ENCODE measurements at regions not wholly inside any gene's neighbourhood (a gene's known extent, or its start where the extent isn't known, plus 50 kb on each side); places are given as distances from the start of the nearest gene placed in this dataset.

DNA sequence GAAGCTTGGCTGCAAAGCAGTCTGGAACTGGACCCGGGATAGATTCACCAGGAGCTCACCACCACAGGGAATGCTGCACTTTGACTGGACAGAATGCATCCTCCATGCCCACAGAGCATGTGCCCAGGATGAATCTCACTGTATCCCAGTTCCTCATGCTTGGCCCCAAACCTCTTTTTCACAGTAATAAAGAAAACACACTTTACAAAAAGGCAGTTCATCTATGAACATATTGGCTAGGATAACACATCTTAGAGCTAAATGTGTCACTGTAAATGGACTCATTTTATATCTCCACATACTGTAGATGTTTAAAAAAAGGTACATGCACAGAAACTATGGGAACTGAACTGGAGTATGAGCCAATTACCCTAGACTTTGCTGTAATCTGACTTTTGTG, 266.9 kb downstream of the TOX3 start:
- intact Hi-C loops (cut with DNase I; ENCODE audit: low total_unique reads): no loop called here
- H3K4me1 ChIP-seq: no peaks in the 10 kb centered on the region
- no peak overlapping the region for H3K4me3 ChIP-seq
- TF ChIP-seq, protein P1, sequence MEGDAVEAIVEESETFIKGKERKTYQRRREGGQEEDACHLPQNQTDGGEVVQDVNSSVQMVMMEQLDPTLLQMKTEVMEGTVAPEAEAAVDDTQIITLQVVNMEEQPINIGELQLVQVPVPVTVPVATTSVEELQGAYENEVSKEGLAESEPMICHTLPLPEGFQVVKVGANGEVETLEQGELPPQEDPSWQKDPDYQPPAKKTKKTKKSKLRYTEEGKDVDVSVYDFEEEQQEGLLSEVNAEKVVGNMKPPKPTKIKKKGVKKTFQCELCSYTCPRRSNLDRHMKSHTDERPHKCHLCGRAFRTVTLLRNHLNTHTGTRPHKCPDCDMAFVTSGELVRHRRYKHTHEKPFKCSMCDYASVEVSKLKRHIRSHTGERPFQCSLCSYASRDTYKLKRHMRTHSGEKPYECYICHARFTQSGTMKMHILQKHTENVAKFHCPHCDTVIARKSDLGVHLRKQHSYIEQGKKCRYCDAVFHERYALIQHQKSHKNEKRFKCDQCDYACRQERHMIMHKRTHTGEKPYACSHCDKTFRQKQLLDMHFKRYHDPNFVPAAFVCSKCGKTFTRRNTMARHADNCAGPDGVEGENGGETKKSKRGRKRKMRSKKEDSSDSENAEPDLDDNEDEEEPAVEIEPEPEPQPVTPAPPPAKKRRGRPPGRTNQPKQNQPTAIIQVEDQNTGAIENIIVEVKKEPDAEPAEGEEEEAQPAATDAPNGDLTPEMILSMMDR (IDR thresholded peaks at IDR 0.05): no peak
- no peak for TF ChIP-seq POLR2A (IDR thresholded peaks at IDR 0.05)
- no peaks in the 10 kb centered on the region for H3K9me3 ChIP-seq
- no peak overlapping the region for H3K27ac ChIP-seq
- H3K27me3 ChIP-seq: no peaks in the 10 kb centered on the region
- H3K36me3 ChIP-seq: no peaks in the 10 kb centered on the region
- DNase-seq: no peak

DNA sequence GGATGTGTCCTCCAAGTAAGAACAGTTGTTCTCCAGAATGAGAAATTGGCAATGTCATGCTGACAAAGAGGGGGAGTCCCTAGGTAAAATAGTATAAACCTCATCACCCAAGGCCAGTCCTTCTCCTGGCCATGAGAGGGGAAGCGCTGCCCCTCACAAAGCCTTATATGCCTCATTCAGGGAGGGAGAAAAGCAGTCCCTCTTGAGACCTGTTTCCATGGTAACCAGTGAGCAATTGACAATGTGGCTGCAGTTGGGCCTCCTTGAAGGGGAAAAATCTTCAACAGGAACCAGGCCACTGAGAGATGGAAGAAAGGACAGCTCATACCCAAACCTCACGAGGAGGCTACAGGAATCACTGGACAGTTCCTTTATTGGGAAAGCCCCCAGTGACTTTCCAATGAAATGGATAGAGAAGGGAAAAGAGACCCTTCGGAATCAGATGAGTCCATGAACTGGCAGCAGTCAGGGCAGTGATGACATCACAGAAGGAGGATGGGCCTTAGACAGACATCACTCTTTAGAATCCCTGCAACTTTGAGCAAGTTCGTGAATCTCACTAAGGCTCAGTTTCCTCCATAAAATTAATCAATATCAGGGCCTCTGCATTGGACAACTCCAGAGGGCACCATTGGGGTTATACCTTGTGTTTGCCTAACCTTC, 275.7 kb downstream of the TOX3 start:
- TF ChIP-seq, protein P1 (IDR thresholded peaks at IDR 0.05): no peak
- TF ChIP-seq POLR2A (IDR thresholded peaks at IDR 0.05): no peak
- H3K27ac ChIP-seq: no peak overlapping the region
- no peaks in the 10 kb centered on the region for H3K9me3 ChIP-seq
- H3K27me3 ChIP-seq: no peaks in the 10 kb centered on the region
- H3K36me3 ChIP-seq: no peaks in the 10 kb centered on the region
- intact Hi-C loops (cut with DNase I; ENCODE audit: low total_unique reads): no loop called here
- DNase-seq: no peak
- H3K4me1 ChIP-seq: no peaks in the 10 kb centered on the region
- no peak overlapping the region for H3K4me3 ChIP-seq

DNA sequence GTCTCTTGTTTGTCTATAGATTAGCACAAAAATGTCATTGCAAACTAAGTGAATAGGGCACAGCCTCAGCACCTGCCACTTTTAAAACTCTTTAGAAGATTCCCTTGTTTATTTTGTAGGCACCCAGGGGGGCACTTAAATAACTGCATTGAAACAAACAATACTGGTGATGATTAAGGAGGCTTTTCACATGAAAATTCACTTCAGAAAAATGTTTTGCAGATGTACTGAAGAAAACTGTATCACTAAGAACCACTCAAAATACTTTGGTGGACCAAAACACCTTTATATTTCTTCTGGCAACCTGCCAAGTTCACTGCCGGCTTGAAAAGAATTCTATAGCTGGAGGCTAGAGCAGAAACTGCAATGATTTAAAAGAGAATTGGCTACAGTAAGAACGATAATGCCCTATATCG, 281.5 kb downstream of the TOX3 start:
- TF ChIP-seq, protein P1 (IDR thresholded peaks at IDR 0.05): no peak
- TF ChIP-seq POLR2A (IDR thresholded peaks at IDR 0.05): no peak
- intact Hi-C loops (cut with DNase I; ENCODE audit: low total_unique reads): no loop called here
- no peaks in the 10 kb centered on the region for H3K36me3 ChIP-seq
- no peak overlapping the region for H3K27ac ChIP-seq
- no peaks in the 10 kb centered on the region for H3K27me3 ChIP-seq
- no peak overlapping the region for H3K4me3 ChIP-seq
- no peak for DNase-seq
- H3K9me3 ChIP-seq: no peaks in the 10 kb centered on the region
- no peaks in the 10 kb centered on the region for H3K4me1 ChIP-seq

DNA sequence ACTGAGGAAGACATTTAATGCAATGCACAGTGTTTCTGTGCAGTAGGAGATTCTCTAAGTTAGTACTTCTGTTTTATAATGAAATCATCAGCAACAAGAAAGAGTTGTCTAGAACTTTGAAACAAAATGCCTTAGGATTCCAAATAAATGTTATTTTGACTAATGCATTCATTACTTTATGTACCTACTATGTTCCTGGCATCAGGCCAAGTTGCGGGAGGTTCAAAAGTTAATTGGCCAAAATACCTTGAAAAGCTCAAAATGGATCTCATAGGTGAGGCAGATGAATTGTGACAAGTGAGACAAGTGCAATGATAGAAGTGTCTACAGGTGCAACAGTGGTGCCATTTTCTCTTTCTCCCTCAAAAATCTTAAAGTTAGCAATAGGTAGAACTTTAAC, 289.4 kb downstream of the TOX3 start:
- intact Hi-C loops (cut with DNase I; ENCODE audit: low total_unique reads): no loop called here
- TF ChIP-seq POLR2A (IDR thresholded peaks at IDR 0.05): no peak
- TF ChIP-seq, protein P1 (IDR thresholded peaks at IDR 0.05): no peak
- H3K36me3 ChIP-seq: no peaks in the 10 kb centered on the region

DNA sequence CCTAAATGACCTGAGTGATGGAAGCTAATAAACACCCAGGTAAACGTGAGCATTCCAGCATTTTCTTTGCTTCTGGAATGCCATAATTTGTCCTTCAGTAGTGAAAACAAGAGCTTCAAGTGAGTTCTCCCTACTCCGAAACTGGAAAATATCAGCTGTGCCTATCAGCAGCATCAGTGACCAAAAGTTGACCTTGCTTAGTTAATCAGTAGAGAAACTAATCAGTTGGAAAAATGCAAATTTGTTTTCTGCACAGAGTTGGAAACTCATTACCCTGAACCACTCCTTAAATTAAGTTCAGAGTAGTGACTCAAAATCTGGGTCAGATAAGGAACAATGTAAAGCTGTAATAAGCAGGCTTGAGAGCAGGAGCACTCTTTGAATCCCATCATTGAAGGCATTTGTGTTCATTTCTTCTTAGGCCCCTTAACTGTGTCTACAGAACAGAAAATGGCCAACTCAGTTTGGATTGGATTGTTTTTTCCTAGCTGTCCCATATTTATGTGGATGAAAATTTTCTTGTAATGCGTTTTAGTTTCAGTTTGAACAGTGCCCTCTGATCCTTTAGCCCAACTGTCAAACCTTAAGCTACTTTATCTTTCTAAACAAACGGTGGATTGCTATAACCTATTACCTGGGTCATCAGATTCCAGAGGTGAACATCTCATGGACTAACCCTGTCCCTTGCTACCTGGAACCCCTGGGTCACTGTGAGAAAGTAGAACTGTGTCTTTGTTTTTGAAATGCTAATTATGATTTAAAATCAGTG, 290.4 kb downstream of the TOX3 start:
- TF ChIP-seq POLR2A (IDR thresholded peaks at IDR 0.05): no peak
- TF ChIP-seq, protein P1 (IDR thresholded peaks at IDR 0.05): no peak
- intact Hi-C loops (cut with DNase I; ENCODE audit: low total_unique reads): no loop called here
- no peaks in the 10 kb centered on the region for H3K36me3 ChIP-seq

More for the DNA sequence above, 289.4 kb downstream of the TOX3 start:
- DNase-seq: no peak
- H3K4me1 ChIP-seq: no peaks in the 10 kb centered on the region
- no peak overlapping the region for H3K27ac ChIP-seq
- no peaks in the 10 kb centered on the region for H3K9me3 ChIP-seq
- no peaks in the 10 kb centered on the region for H3K27me3 ChIP-seq
- H3K4me3 ChIP-seq: no peak overlapping the region

More for the DNA sequence above, 290.4 kb downstream of the TOX3 start:
- Histone ChIP-seq H3K27ac (no peak overlapping the region), H3K4me3 (no peak overlapping the region), H3K9me3 (no peaks in the 10 kb centered on the region), H3K4me1 (no peaks in the 10 kb centered on the region), H3K27me3 (no peaks in the 10 kb centered on the region)
- no peak for DNase-seq

Data from uterus (tissue), 3 donors.